ENCODE measurements at regions not wholly inside any gene's neighbourhood (a gene's known extent, or its start where the extent isn't known, plus 50 kb on each side); places are given as distances from the start of the nearest gene placed in this dataset.

GRCh38 chr4:4776335-4776734 lies 83.1 kb upstream of the MSX1 start:
- Mint-ChIP-seq H3K27me3 (ENCODE audit: unreplicated experiment) (peaks cover 2% of the 10 kb centered on the region), H3K9me3 (ENCODE audit: unreplicated experiment) (no peaks in the 10 kb centered on the region), H3K4me3 (ENCODE audit: unreplicated experiment) (no peak overlapping the region), H3K4me1 (ENCODE audit: unreplicated experiment) (peaks cover 12% of the 10 kb centered on the region), H3K36me3 (ENCODE audit: low read depth, unreplicated experiment) (no peaks in the 10 kb centered on the region), H3K27ac (ENCODE audit: unreplicated experiment) (no peak overlapping the region)
- no peak for TF ChIP-seq CTCF (IDR thresholded peaks at IDR 0.05; ENCODE audit: unreplicated experiment)
- no peak for DNase-seq (ENCODE audit: low spot score)

GRCh38 chr4:4775493-4776004 lies 83.9 kb upstream of the MSX1 start:
- H3K4me3 Mint-ChIP-seq (ENCODE audit: unreplicated experiment) = no peak overlapping the region
- no peak overlapping the region for H3K27ac Mint-ChIP-seq (ENCODE audit: unreplicated experiment)
- peaks cover 12% of the 10 kb centered on the region for H3K4me1 Mint-ChIP-seq (ENCODE audit: unreplicated experiment)
- no peak for DNase-seq (ENCODE audit: low spot score)
- H3K36me3 Mint-ChIP-seq (ENCODE audit: low read depth, unreplicated experiment) = no peaks in the 10 kb centered on the region
- no peak for TF ChIP-seq CTCF (IDR thresholded peaks at IDR 0.05; ENCODE audit: unreplicated experiment)
- H3K9me3 Mint-ChIP-seq (ENCODE audit: unreplicated experiment) = no peaks in the 10 kb centered on the region
- peaks cover 2% of the 10 kb centered on the region for H3K27me3 Mint-ChIP-seq (ENCODE audit: unreplicated experiment)

- H3K4me3 Mint-ChIP-seq (ENCODE audit: unreplicated experiment) = no peak overlapping the region
Observed at GRCh38 chr4:4772534-4772933, 86.9 kb upstream of the MSX1 start.

GRCh38 chr4:4771160-4771559 lies 88.3 kb upstream of the MSX1 start:
- peaks cover 2% of the 10 kb centered on the region for H3K27me3 Mint-ChIP-seq (ENCODE audit: unreplicated experiment)
- no peak overlapping the region for H3K4me3 Mint-ChIP-seq (ENCODE audit: unreplicated experiment)
- H3K27ac Mint-ChIP-seq (ENCODE audit: unreplicated experiment) = no peak overlapping the region
- peaks cover 12% of the 10 kb centered on the region for H3K4me1 Mint-ChIP-seq (ENCODE audit: unreplicated experiment)
- no peaks in the 10 kb centered on the region for H3K9me3 Mint-ChIP-seq (ENCODE audit: unreplicated experiment)
- DNase-seq (ENCODE audit: low spot score) = no peak
- no peak for TF ChIP-seq CTCF (IDR thresholded peaks at IDR 0.05; ENCODE audit: unreplicated experiment)
- H3K36me3 Mint-ChIP-seq (ENCODE audit: low read depth, unreplicated experiment) = peaks cover 4% of the 10 kb centered on the region

More at GRCh38 chr4:4772534-4772933, 86.9 kb upstream of the MSX1 start:
- H3K27me3 Mint-ChIP-seq (ENCODE audit: unreplicated experiment) = no peaks in the 10 kb centered on the region
- TF ChIP-seq CTCF (IDR thresholded peaks at IDR 0.05; ENCODE audit: unreplicated experiment) = no peak
- H3K27ac Mint-ChIP-seq (ENCODE audit: unreplicated experiment) = no peak overlapping the region
- DNase-seq (ENCODE audit: low spot score) = no peak
- no peaks in the 10 kb centered on the region for H3K36me3 Mint-ChIP-seq (ENCODE audit: low read depth, unreplicated experiment)
- no peaks in the 10 kb centered on the region for H3K9me3 Mint-ChIP-seq (ENCODE audit: unreplicated experiment)
- H3K4me1 Mint-ChIP-seq (ENCODE audit: unreplicated experiment) = peaks cover 12% of the 10 kb centered on the region

- H3K36me3 Mint-ChIP-seq (ENCODE audit: low read depth, unreplicated experiment) = peaks cover 4% of the 10 kb centered on the region
- H3K27me3 Mint-ChIP-seq (ENCODE audit: unreplicated experiment) = peaks cover 2% of the 10 kb centered on the region
- peaks cover 13% of the 10 kb centered on the region for H3K4me1 Mint-ChIP-seq (ENCODE audit: unreplicated experiment)
- DNase-seq (ENCODE audit: low spot score) = no peak
- TF ChIP-seq CTCF (IDR thresholded peaks at IDR 0.05; ENCODE audit: unreplicated experiment) = no peak
- no peak overlapping the region for H3K27ac Mint-ChIP-seq (ENCODE audit: unreplicated experiment)
- H3K4me3 Mint-ChIP-seq (ENCODE audit: unreplicated experiment) = no peak overlapping the region
- H3K9me3 Mint-ChIP-seq (ENCODE audit: unreplicated experiment) = no peaks in the 10 kb centered on the region
Observed at GRCh38 chr4:4770610-4771009, 88.9 kb upstream of the MSX1 start.
